ENCODE measurements at regions not wholly inside any gene's neighbourhood (a gene's known extent, or its start where the extent isn't known, plus 50 kb on each side); places are given as distances from the start of the nearest gene placed in this dataset.

DNA sequence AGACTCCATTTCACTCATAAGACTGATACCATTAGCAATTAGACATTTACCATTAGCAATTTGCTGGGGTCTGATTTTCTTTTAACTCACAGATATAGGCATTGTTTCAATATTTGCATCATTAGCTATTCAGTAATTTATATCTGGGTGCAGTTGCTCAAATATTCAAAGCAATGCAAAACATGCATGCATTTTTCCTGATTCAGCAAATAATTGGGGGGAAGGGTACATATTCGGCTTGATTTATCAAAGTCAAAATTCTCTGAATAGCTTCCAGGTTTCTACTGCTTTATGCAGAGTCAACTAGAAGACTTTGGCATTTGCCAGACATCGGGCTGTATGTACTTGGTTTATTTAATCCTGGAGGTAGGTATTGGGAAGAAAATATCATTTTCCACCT, 315.6 kb upstream of the NR2F2 start:
- no peak for TF ChIP-seq FOXP2 (optimal IDR thresholded peaks at IDR 0.05; ENCODE audit: borderline replicate concordance, extremely low read depth, extremely low read length, insufficient read depth)
- TF ChIP-seq SIN3A (IDR thresholded peaks at IDR 0.05; ENCODE audit: borderline replicate concordance, insufficient read depth, low read length) = no peak
- TF ChIP-seq POLR2AphosphoS5 (IDR thresholded peaks at IDR 0.05; ENCODE audit: low read depth, low read length) = no peak

Measured in PFSK-1 (cell line).